Peyer's patch (tissue), 4 donors: ENCODE measurements at regions not wholly inside any gene's neighbourhood (a gene's known extent, or its start where the extent isn't known, plus 50 kb on each side); places are given as distances from the start of the nearest gene placed in this dataset.

Source experiments
- POLR2A ChIP-seq, 2 donors: fragments of 450-650 bp; IDR thresholded peaks; one replicate each; pipeline ENCODE4 v1.5.1; 2017; ENCODE audit warnings: antibody characterized with exemption in 2 of 2, mild to moderate bottlenecking in 2 of 2, moderate library complexity in 2 of 2
- TF ChIP-seq, protein P1 (sequence below), 6 experiments: fragments of 450-650 bp in 4 of 6; fragments of 200-600 bp in 2 of 6; sonication (generic) in 1 of 6; IDR thresholded peaks; one replicate each; pipeline ENCODE4 v1.5.1; 2017 to 2019; ENCODE audit warnings: antibody characterized with exemption in 6 of 6, mild to moderate bottlenecking in 3 of 6, moderate library complexity in 1 of 6

DNA sequence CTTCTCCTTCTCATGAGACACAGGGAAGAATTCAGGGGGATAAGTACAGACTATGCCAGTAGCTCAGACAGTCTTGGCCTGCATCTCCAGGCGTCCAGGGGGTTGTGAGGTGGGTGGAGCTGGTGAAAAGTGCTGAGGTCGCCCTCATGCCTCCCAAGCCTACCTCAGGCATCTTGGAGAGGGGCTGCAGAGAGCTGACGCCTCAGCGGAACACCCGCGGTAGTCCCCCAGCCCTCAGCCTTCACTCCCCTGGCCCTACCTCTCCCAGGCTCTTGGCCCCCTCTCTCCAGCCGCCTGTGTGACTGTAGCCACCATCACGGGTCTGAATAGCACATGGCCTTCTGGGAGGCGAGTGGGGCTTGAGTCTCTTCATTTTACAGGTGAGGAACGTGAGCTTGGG is 59.8 kb upstream of the DLK1 start:
- TF ChIP-seq POLR2A (IDR thresholded peaks at IDR 0.05) = no peak
- TF ChIP-seq, protein P1, sequence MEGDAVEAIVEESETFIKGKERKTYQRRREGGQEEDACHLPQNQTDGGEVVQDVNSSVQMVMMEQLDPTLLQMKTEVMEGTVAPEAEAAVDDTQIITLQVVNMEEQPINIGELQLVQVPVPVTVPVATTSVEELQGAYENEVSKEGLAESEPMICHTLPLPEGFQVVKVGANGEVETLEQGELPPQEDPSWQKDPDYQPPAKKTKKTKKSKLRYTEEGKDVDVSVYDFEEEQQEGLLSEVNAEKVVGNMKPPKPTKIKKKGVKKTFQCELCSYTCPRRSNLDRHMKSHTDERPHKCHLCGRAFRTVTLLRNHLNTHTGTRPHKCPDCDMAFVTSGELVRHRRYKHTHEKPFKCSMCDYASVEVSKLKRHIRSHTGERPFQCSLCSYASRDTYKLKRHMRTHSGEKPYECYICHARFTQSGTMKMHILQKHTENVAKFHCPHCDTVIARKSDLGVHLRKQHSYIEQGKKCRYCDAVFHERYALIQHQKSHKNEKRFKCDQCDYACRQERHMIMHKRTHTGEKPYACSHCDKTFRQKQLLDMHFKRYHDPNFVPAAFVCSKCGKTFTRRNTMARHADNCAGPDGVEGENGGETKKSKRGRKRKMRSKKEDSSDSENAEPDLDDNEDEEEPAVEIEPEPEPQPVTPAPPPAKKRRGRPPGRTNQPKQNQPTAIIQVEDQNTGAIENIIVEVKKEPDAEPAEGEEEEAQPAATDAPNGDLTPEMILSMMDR (IDR thresholded peaks at IDR 0.05) = no peak
